ENCODE measurements at regions not wholly inside any gene's neighbourhood (a gene's known extent, or its start where the extent isn't known, plus 50 kb on each side); places are given as distances from the start of the nearest gene placed in this dataset.

- no peaks in the 10 kb centered on the region for H3K27me3 ChIP-seq (ENCODE audit: control insufficient read depth, insufficient read depth, low read length)
- TF ChIP-seq CTCF (IDR thresholded peaks at IDR 0.05) = no peak
- H3K4me3 ChIP-seq (ENCODE audit: low read depth, low read length) = no peak overlapping the region
- H3K79me2 ChIP-seq = no peaks in the 10 kb centered on the region
- peaks cover 6% of the 10 kb centered on the region for H3K9me3 ChIP-seq (ENCODE audit: control insufficient read depth, low read length)
- H2AFZ ChIP-seq = no peak overlapping the region
- no peaks in the 10 kb centered on the region for H3K36me3 ChIP-seq (ENCODE audit: control insufficient read depth, insufficient read depth, low read length)
- no peak overlapping the region for H3K9ac ChIP-seq
- H3K4me1 ChIP-seq = no peaks in the 10 kb centered on the region
- no peak overlapping the region for H3K27ac ChIP-seq
- H3K4me2 ChIP-seq (ENCODE audit: low read length) = no peak overlapping the region
Observed at GRCh38 chr2:11058129-11058528, 97.1 kb upstream of the SLC66A3 start.

- H3K4me3 ChIP-seq (ENCODE audit: low read depth, low read length) = no peak overlapping the region
- H3K9ac ChIP-seq = no peak overlapping the region
- no peak for TF ChIP-seq CTCF (IDR thresholded peaks at IDR 0.05)
- H2AFZ ChIP-seq = no peak overlapping the region
- no peak overlapping the region for H3K4me2 ChIP-seq (ENCODE audit: low read length)
- peaks cover 6% of the 10 kb centered on the region for H3K9me3 ChIP-seq (ENCODE audit: control insufficient read depth, low read length)
- no peaks in the 10 kb centered on the region for H3K79me2 ChIP-seq
- no peak overlapping the region for H3K27ac ChIP-seq
- no peaks in the 10 kb centered on the region for H3K36me3 ChIP-seq (ENCODE audit: control insufficient read depth, insufficient read depth, low read length)
- no peaks in the 10 kb centered on the region for H3K4me1 ChIP-seq
- H3K27me3 ChIP-seq (ENCODE audit: control insufficient read depth, insufficient read depth, low read length) = no peaks in the 10 kb centered on the region
Observed at GRCh38 chr2:11060376-11061169, 94.7 kb upstream of the SLC66A3 start.

- H3K36me3 ChIP-seq (ENCODE audit: control insufficient read depth, insufficient read depth, low read length) = no peaks in the 10 kb centered on the region
- no peak overlapping the region for H3K27ac ChIP-seq
- no peaks in the 10 kb centered on the region for H3K79me2 ChIP-seq
- H3K4me3 ChIP-seq (ENCODE audit: low read depth, low read length) = no peak overlapping the region
- peaks cover 6% of the 10 kb centered on the region for H3K9me3 ChIP-seq (ENCODE audit: control insufficient read depth, low read length)
- no peaks in the 10 kb centered on the region for H3K4me1 ChIP-seq
- H3K27me3 ChIP-seq (ENCODE audit: control insufficient read depth, insufficient read depth, low read length) = no peaks in the 10 kb centered on the region
- no peak for TF ChIP-seq CTCF (IDR thresholded peaks at IDR 0.05)
- H3K9ac ChIP-seq = no peak overlapping the region
- H3K4me2 ChIP-seq (ENCODE audit: low read length) = no peak overlapping the region
- no peak overlapping the region for H2AFZ ChIP-seq
Observed at GRCh38 chr2:11065833-11066485, 89.3 kb upstream of the SLC66A3 start.

- H3K79me2 ChIP-seq = no peaks in the 10 kb centered on the region
- no peak overlapping the region for H3K9ac ChIP-seq
- H3K4me1 ChIP-seq = no peaks in the 10 kb centered on the region
- no peak overlapping the region for H2AFZ ChIP-seq
- H3K27me3 ChIP-seq (ENCODE audit: control insufficient read depth, insufficient read depth, low read length) = no peaks in the 10 kb centered on the region
- no peak for TF ChIP-seq CTCF (IDR thresholded peaks at IDR 0.05)
- H3K27ac ChIP-seq = no peak overlapping the region
- no peaks in the 10 kb centered on the region for H3K9me3 ChIP-seq (ENCODE audit: control insufficient read depth, low read length)
- no peaks in the 10 kb centered on the region for H3K36me3 ChIP-seq (ENCODE audit: control insufficient read depth, insufficient read depth, low read length)
- H3K4me3 ChIP-seq (ENCODE audit: low read depth, low read length) = no peak overlapping the region
- H3K4me2 ChIP-seq (ENCODE audit: low read length) = no peak overlapping the region
Observed at GRCh38 chr2:11067221-11068078, 87.8 kb upstream of the SLC66A3 start.
